ENCODE measurements at regions not wholly inside any gene's neighbourhood (a gene's known extent, or its start where the extent isn't known, plus 50 kb on each side); places are given as distances from the start of the nearest gene placed in this dataset.

DNA sequence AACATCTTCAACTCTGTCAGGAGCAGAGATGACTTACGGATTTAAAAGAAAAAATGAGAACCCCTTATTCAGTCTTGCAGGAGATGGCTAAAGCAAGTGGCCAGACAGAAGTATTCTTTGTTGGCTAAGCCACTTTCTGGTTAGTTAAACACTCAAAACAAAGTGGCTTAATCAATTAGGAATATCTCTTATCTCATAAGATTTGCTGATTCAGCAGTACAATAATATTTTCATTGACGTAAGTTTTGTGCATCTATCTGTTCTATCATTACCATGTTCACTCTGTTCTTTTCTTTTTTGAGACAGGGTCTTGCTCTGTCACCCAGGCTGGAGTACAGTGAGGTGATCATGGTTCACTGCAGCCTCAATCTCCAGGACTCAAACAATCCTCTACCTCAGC lies 342.0 kb downstream of the EN1 start:
- no peak for DNase-seq
- no peak overlapping the region for H3K4me3 ChIP-seq (ENCODE audit: low read depth, low read length)
- TF ChIP-seq, protein P1, sequence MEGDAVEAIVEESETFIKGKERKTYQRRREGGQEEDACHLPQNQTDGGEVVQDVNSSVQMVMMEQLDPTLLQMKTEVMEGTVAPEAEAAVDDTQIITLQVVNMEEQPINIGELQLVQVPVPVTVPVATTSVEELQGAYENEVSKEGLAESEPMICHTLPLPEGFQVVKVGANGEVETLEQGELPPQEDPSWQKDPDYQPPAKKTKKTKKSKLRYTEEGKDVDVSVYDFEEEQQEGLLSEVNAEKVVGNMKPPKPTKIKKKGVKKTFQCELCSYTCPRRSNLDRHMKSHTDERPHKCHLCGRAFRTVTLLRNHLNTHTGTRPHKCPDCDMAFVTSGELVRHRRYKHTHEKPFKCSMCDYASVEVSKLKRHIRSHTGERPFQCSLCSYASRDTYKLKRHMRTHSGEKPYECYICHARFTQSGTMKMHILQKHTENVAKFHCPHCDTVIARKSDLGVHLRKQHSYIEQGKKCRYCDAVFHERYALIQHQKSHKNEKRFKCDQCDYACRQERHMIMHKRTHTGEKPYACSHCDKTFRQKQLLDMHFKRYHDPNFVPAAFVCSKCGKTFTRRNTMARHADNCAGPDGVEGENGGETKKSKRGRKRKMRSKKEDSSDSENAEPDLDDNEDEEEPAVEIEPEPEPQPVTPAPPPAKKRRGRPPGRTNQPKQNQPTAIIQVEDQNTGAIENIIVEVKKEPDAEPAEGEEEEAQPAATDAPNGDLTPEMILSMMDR (IDR thresholded peaks at IDR 0.05; ENCODE audit: low read depth, low read length), result no peak

DNA sequence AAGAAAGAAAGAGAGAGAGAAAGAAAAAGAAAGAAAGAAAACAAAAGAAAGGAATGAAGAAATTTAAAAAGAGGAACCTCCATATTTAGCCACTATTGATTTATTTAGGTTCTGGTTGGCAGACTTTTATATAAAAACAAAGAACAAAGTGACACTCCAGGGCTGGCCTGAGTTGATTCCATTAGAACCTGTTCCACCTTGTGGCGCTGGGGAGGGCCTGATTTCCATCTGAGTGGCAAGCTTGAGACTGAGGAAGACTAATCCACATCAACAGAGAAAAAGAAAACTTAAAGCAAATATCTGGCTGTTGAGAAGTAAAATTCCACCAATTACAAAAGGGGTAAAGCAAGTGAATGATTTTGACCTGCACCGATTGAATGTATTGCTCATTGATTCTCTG lies 345.3 kb downstream of the EN1 start:
- TF ChIP-seq, protein P1 (IDR thresholded peaks at IDR 0.05; ENCODE audit: low read depth, low read length), result no peak
- Histone ChIP-seq H3K9me3 (no peaks in the 10 kb centered on the region), H3K4me1 (no peaks in the 10 kb centered on the region), H3K4me3 (ENCODE audit: low read depth, low read length) (no peak overlapping the region), H3K36me3 (no peaks in the 10 kb centered on the region), H3K27me3 (no peaks in the 10 kb centered on the region)
- DNase-seq, result no peak

More for the DNA sequence above, 342.0 kb downstream of the EN1 start:
- Histone ChIP-seq H3K36me3 (no peaks in the 10 kb centered on the region), H3K9me3 (no peaks in the 10 kb centered on the region), H3K27me3 (no peaks in the 10 kb centered on the region), H3K4me1 (no peaks in the 10 kb centered on the region)

DNA sequence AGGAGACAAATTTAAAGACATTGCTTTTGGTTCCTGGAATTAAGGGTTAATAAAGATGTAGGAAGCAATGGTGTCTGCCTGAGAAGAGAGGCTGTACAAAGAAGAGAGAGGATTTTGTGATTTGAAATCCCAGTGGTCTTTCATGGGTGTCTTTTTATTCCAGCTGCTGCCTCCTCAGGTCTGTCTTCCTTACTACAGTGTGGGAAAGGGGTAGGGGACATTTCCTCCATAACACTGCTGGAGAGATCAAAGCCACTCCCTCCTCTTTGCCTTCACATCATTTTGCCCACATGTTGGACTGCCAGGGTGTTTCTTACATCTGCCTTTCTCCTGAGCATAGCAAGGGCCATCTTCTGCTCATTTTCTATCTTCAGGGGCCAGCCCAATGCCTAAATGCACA lies 348.5 kb downstream of the EN1 start:
- Histone ChIP-seq H3K4me3 (ENCODE audit: low read depth, low read length) (no peak overlapping the region), H3K9me3 (no peaks in the 10 kb centered on the region), H3K4me1 (no peaks in the 10 kb centered on the region), H3K27me3 (no peaks in the 10 kb centered on the region), H3K36me3 (no peaks in the 10 kb centered on the region)
- DNase-seq, result no peak
- TF ChIP-seq, protein P1 (IDR thresholded peaks at IDR 0.05; ENCODE audit: low read depth, low read length), result no peak

DNA sequence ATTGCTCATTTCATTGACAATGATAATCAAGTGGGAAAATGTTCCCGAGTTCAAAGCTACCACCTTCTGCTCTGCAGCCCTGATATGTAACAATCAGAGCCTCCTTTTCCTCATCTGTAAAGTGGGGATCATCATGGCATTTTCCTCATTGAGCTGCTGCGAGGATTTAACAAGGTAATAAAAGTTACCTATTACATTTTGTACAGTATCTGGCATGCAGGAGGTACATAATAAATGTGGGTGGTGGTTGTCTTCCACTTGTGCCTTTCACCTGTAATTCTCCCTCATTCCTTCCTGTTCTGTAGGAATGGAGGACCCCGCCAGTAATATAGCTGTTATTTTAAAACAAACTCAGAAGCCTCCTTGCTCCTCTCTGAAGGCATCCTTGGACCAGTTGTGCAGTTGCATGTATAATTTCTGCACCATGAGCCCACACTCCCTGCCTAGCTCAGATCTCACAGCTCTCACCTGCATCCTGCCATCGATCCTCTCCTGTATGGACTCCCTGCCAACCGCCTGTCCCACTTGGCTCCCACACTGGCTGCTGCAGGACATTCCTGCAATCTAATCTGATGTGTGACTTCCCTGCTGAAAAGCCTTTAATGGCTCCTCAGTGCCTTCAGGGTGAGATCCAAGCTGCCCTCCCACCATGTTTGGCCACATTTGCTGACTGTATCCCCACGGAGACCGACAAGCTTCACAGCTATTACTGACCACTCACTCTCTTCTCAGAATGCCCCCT lies 350.4 kb downstream of the EN1 start:
- H3K4me1 ChIP-seq, result no peaks in the 10 kb centered on the region
- TF ChIP-seq, protein P1 (IDR thresholded peaks at IDR 0.05; ENCODE audit: low read depth, low read length), result no peak
- no peaks in the 10 kb centered on the region for H3K27me3 ChIP-seq
- H3K36me3 ChIP-seq, result no peaks in the 10 kb centered on the region
- H3K4me3 ChIP-seq (ENCODE audit: low read depth, low read length), result no peak overlapping the region
- DNase-seq, result no peak
- H3K9me3 ChIP-seq, result no peaks in the 10 kb centered on the region

DNA sequence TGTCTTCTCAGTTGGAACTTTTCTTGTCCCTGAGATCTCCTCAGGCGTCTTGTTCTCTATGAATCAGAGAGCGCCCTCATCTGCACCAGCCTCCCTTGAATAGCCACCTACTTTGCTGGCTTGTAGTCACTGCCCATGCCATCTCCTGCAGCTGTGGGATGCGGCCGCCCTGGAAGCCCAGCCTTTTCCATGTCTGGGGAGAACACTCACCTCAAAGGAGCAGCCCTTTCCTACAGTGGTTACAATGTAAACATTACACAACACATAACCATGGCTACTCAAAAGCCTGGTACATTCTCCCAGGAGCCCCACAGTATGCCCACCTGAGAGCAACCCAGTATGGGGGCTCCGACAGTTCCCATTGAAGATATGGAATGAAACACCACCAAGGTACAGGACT lies 351.0 kb downstream of the EN1 start:
- DNase-seq, result no peak
- TF ChIP-seq, protein P1 (IDR thresholded peaks at IDR 0.05; ENCODE audit: low read depth, low read length), result no peak
- H3K27me3 ChIP-seq, result no peaks in the 10 kb centered on the region
- H3K4me1 ChIP-seq, result no peaks in the 10 kb centered on the region
- H3K4me3 ChIP-seq (ENCODE audit: low read depth, low read length), result no peak overlapping the region
- H3K36me3 ChIP-seq, result no peaks in the 10 kb centered on the region
- H3K9me3 ChIP-seq, result no peaks in the 10 kb centered on the region

DNA sequence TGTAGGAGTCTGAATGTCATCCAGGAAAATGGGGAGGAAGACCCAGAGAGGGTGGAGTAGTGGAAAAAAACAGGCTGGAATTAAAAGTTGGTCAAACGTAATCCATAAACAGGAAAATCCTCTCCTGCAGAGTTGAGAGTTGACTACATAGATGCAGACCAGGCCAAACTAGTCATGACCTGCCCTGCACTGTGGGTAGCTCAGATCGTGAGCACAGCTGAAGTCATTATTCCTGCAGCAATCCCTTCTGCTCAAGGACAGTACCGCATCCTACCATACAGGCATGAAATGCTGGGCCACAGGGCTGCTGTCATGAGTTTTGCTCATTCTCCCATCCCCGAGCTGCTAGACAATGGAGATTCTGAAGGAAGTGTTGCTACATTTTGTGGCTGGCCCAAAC lies 352.2 kb downstream of the EN1 start:
- DNase-seq, result no peak
- H3K27me3 ChIP-seq, result no peaks in the 10 kb centered on the region
- H3K4me3 ChIP-seq (ENCODE audit: low read depth, low read length), result no peak overlapping the region
- H3K36me3 ChIP-seq, result no peaks in the 10 kb centered on the region
- H3K9me3 ChIP-seq, result no peaks in the 10 kb centered on the region
- no peaks in the 10 kb centered on the region for H3K4me1 ChIP-seq
- TF ChIP-seq, protein P1 (IDR thresholded peaks at IDR 0.05; ENCODE audit: low read depth, low read length), result no peak

All from BE2C (cell line).